Activated CD4-positive, alpha-beta T cell treated with anti-CD3 and anti-CD28 coated beads for 1 hour (primary cell): ENCODE measurements at regions not wholly inside any gene's neighbourhood (a gene's known extent, or its start where the extent isn't known, plus 50 kb on each side); places are given as distances from the start of the nearest gene placed in this dataset.
"Not testable (repeated sequence)": the region's sequence is repeated elsewhere in the genome, so short reads cannot be mapped to it uniquely, and the experiment has no call there.

Experiments
- DNase-seq: peaks from one replicate; pipeline ENCODE4 v3.0.0-alpha.2; 2020

- no peak for DNase-seq
Observed at GRCh38 chr4:25981749-25982148, 67.7 kb downstream of the SMIM20 start.

- DNase-seq: no peak
Observed at GRCh38 chr4:25982962-25983361, 68.9 kb downstream of the SMIM20 start.

- DNase-seq: no peak
Observed at GRCh38 chr4:25984266-25984665, 70.2 kb downstream of the SMIM20 start.

DNA sequence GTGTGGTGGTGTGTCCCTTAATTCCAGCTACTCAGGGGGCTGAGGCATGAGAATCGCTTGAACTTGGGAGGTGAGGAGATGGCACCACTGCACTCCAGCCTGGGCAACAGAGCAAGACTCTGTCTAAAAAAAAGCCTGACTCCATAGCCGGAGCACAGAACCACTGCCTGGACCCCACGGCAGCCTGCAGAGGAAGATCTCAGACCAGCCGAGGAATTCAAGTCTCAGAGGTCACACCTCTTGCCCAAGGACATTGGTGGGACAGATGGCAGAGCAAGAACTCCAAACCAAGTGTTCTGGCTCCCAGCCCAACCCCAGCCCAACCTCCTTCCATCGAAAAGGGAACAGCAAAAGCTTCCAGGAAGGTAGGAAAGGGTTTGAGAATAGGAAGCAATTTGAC, 70.8 kb downstream of the SMIM20 start:
- DNase-seq: no peak

DNA sequence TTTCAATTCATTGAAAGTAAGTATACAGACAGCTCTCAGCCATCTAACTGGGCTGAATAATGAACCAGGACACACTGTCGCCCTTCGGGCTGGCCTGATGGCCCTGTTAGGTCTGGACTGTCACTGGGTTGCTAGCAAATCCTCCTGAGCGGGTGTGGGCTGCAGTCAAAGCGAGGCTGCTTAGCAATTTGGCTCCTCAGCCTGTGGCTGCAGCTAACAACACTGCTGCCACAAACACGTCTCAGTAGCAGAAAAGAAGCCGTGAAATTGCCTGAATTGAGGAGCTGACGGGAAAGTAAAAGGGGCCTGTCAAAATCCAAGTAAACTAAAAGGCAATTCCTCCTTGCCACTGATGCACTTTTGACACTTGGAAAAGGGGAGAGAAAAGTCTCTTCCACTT, 72.8 kb downstream of the SMIM20 start:
- no peak for DNase-seq

DNA sequence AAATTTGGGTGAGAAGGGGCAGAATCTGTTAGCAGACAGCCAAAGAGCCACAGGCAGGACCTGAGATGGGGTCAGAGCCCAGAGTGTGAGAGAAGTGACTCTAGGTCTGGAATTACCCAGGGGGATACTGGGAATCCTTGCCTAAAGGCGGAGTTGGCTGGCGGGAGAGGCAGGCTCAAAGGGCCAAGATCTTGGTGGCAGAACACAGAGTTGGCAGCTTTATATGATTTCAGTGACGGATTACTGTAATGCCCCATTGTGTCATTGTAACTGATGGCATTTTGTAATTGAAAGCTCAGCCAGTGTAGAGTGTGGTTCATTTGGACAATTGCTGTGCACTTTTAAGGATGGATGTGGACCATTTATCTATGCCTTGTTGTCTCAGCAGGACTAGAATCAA, 77.3 kb downstream of the SMIM20 start:
- no peak for DNase-seq

- DNase-seq: no peak
Observed at GRCh38 chr4:25993395-25994185, 79.6 kb downstream of the SMIM20 start.

- not testable (repeated sequence) for DNase-seq
Observed at GRCh38 chr4:25994577-25994976, 80.6 kb downstream of the SMIM20 start.

GRCh38 chr4:26000274-26000950, 86.4 kb downstream of the SMIM20 start:
- DNase-seq: no peak

GRCh38 chr4:26001413-26001812, 87.4 kb downstream of the SMIM20 start:
- no peak for DNase-seq

GRCh38 chr4:26001816-26002215, 87.8 kb downstream of the SMIM20 start:
- no peak for DNase-seq

GRCh38 chr4:26003056-26003455, 89.0 kb downstream of the SMIM20 start:
- no peak for DNase-seq

GRCh38 chr4:26004290-26004689, 90.3 kb downstream of the SMIM20 start:
- DNase-seq: no peak

DNA sequence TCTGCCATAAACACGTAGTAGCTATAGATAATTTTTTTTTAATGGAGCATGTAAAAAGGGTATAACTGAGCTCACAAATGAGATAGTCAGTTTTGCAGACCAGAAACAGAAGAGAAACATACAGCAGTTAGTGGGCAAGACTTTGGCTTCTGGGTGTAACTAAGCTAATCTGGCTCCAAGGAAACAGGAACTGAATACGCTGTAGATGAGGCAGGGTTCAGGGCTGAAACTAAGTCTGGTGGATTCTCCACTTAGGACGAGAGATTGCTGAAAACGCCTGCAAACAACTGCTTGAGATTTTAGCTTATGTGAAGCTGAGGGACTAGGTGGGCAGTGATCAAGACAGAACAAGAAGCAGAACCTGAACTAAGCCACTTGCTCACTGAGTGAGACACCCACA, 91.7 kb downstream of the SMIM20 start:
- DNase-seq: no peak

DNA sequence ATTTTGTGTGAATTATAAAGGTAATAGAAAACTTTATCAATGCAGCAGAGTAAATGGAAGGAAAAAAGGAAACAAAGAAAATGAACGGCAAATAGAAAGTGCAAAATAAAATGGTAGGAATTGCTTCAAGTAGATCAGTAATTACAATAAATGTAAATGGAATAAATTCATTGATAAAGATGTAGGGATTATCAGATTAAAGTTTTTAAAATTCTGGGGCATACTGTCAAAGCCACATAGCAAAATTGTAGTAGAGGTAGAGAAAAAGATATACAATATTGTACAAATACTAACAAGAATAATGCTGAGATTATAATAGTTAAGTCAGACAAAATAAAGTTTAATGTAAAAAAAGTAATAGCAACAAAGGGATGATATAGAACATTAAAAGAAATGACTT, 94.7 kb downstream of the SMIM20 start:
- DNase-seq: no peak

DNA sequence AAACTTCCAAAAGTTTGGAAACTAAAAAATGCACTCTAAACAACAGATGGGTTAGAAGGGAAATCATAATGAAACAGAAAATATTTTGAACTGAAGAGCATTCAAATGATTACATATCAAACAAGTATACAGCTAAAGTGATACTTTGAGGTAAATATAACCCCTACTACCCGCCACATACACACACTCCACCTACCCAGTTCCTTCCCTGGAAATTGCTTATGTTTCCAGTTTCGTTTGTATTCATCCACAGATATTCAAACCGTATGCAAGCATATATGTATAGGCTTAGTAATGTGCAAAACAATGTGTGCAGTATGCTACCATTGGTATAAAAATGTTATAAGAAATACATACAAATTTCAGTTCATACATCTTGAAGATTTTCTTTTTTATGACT, 95.5 kb downstream of the SMIM20 start:
- DNase-seq: no peak

DNA sequence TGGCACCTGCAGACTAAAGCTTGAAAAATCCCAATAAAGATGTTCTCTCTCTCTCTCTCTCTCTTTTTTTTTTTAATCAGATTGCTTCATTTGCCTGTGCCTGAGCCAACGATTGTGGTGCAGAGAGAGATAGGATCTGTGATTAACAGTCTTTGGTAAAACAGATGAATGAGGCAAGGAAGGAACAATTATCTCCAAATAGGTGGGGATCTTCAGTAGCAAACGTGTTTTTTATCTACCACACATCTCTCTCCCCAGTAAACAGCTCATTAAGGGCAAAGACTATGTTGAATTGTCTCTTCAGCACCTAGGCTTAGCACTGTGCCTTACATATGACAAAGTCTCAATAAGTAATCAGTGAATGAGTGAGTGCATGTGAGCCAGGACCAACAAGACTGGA, 96.3 kb downstream of the SMIM20 start:
- DNase-seq: no peak

DNA sequence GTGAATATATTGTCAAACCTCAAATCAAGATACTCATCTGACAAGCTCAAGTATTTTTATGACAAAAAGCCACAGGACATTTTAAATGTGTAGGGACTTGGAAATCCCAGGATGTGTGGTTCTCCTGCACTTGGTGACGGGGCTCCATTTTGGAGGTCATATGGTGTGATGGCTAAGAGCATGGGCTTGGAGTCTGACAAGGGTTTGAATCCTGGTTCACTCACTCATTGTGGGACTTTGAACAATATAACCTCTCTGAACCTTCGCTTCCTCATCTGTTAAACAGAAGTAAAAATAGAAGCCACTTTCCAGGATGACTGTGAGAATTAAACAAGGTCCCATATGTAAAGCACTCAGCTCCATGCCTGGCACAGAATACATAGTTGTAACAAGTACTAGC, 99.6 kb downstream of the SMIM20 start:
- DNase-seq: no peak

- DNase-seq: no peak
Observed at GRCh38 chr4:26015133-26015651, 101.2 kb downstream of the SMIM20 start.

DNA sequence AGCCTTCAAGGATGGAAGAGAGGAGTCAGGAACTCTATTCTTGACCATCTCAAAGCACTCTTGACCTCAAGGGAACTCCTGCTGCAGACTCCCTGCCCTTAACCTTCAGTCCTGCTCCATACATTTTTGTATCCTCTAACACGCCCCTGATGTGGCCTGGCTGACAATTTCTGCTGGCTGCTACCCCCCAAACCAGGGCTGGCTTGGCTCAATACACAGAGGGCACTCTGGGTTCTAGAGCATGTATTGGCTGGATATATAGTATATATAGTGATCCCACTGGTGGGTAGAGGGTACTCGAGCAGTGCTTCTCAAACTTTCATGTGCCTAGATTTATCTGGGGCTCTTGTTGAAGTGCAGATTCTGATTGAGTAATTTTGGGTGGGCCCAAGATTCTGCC, 101.9 kb downstream of the SMIM20 start:
- no peak for DNase-seq

GRCh38 chr4:26017531-26017930, 103.5 kb downstream of the SMIM20 start:
- DNase-seq: no peak

DNA sequence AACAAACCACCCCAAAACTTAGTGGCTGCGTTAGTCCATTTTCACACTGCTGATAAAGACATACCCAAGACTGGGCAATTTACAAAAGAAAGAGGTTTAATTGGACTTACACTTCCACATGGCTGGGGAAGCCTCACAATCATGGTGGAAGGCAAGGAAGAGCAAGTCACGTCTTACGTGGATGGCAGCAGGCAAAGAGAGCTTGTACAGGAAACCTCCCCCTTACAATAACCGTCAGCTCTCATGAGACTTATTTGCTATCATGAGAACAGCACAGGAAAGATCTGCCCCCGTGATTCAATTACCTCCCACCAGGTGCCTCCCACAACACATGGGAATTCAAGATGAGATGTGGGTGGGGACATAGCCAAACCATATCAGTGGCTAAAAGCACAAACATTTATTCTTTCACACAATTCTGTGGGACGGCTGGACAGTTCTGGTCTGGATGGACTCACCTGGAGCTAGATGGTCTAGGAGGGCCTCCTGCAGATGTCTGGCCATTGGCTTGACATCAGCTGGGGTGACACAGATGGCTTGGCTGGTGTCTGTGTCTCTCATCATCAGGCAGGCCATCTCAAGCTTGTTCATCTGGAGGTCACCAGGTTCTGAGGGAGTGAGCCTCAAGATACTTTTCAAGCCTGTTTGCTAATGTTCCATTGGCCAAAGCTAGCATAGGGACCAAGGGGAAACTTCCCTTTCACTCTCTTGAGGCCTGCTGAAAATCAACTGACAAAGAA, 104.1 kb downstream of the SMIM20 start:
- not testable (repeated sequence) for DNase-seq

DNA sequence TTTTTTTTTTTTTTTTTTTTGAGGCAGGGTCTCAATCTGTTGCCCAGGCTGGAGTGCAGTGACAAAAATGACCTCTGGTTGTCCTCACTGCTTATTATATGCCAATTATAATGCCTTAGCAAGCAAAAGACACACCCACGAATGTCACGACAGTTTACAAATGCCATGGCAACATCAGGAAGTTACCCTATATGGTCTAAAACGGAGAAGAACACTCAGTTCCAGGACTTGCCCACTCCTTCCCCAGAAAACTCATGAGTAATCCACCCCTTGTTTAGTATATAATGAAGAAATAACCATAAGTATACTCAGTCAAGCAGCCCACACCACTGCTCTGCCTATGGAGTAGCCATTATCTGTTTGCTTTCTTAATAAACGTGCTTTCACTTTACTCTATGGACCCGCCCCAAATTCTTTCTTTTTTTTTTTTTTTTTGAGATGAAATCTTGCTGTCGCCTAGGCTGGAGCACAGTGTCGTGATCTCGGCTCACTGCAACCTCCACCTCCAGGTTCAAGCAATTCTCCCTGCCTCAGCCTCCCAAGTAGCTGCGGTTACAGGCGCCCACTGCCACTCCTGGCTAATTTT, 106.2 kb downstream of the SMIM20 start:
- no peak for DNase-seq
